D721Med (cell line): ENCODE measurements at regions not wholly inside any gene's neighbourhood (a gene's known extent, or its start where the extent isn't known, plus 50 kb on each side); places are given as distances from the start of the nearest gene placed in this dataset.
"Not testable (repeated sequence)": the region's sequence is repeated elsewhere in the genome, so short reads cannot be mapped to it uniquely, and the experiment has no call there.

Experiments
- DNase-seq: peaks from one replicate; pipeline ENCODE4 v3.0.0; 2011; ENCODE audit warnings: low spot score; ENCODE audit not compliant: insufficient read length
- FAIRE-seq: peaks from 2 replicates; lab custom pipeline; 2011; peaks lifted over from hg19 to GRCh38; lab: Jason Lieb, UNC
- CTCF ChIP-seq: IDR thresholded peaks from 2 replicates; pipeline ENCODE4 v1.5.1; 2012; ENCODE audit warnings: mild to moderate bottlenecking, control low read depth; ENCODE audit not compliant: insufficient read depth; ENCODE audit errors: missing control alignments

- TF ChIP-seq CTCF = no peak
- FAIRE-seq = no peak
- no peak for DNase-seq
Measured at GRCh38 chrX:40864972-40865371, 129.6 kb upstream of the MED14 start.

DNA sequence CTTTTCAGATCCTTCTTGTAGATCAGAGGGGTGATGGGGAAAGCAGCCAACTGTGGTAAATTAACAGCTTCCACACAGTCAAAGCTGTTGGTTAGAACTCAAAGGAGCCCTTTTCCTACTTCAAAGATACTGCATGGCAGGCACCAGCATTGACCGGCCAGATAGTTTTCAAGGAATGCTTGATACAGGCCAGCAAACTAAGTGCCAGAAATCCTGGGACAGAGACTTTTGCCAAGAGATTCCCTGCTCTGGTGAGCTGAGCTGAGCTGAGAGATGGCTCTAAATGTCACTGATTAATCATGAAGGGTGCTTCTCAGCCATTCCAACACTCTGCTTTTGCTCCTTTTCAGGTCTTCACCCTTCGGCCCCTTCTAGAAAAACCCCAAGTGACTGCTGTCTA is 131.6 kb upstream of the MED14 start:
- TF ChIP-seq CTCF = no peak
- FAIRE-seq (no peak), DNase-seq (no peak)

DNA sequence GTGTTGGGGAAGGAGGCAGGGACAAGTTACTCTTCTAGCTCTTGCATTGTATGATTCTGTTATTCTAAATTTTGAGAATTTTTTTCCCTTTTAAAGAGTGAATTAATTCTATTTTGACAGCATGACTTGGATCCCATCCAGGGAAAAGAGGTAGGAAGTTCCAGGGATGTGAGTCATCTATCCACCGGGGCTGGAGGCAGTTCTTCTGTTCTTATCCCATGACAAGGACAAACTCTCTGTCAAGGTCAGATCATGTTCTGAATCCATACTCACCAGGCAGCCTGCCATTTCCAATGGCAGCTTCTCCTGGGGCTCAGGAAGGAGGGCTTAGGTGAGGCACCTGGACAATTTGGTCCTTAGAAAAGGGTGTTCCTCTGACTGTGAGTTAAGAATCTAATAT is 132.0 kb upstream of the MED14 start:
- FAIRE-seq (no peak), DNase-seq (no peak)
- TF ChIP-seq CTCF = no peak

- no peak for FAIRE-seq
- TF ChIP-seq CTCF = no peak
- DNase-seq = no peak
Measured at GRCh38 chrX:40868868-40869267, 133.5 kb upstream of the MED14 start.

DNA sequence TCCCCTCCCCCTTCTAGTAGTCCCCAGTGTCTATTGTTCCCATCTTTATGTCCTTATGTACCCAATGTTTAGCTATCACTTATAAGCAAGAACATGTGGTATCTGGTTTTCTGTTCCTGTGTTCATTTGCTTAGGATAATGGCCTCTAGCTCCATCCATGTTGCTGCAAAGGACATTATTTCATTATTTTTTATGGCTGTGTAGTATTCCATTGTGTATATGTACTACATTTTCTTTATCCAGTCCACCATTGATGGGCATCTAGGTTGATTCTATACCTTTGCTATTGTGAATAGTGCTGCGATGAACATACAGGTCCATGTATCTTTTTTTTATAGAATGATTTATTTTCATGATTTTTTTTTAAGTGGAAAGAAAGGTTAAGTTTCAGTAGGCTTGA is 135.6 kb upstream of the MED14 start:
- not testable (repeated sequence) for FAIRE-seq, DNase-seq

DNA sequence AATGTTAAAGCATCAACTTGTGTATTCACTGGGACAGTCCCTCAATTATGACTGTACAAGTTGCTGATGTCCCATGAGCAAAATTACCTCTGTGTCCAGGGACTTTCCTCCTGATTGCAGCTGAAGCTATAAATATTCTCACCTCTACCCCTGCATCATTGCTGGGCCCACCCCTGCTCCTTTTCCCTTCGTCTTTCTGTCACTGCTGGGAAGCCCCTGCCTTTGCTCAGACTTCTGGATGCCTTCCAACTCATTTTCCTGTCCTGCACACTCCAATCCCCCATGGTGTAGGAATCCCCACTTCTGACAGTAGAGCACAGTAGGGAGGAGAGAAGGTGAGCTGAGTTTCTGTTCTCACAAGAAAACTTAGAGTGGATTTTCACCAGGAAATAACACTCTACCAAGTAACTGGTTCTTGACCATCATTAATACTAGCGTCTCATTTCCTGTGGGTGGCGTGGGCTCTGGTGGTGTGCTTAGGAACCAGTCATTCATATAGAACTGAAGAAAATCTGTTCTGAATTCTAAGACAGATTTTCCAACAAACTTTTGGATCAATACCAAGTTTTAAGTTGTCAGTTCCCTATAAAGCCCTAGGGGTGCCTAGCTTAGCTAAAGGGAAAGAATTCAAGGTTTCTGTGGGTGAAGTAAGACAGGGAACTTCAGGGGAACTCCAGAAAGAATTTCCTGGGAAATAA is 136.2 kb upstream of the MED14 start:
- TF ChIP-seq CTCF = no peak
- FAIRE-seq (no peak), DNase-seq (no peak)

- no peak for TF ChIP-seq CTCF
- no peak for DNase-seq
Measured at GRCh38 chrX:40872351-40872750, 137.0 kb upstream of the MED14 start.

More at GRCh38 chrX:40872351-40872750, 137.0 kb upstream of the MED14 start:
- no peak for FAIRE-seq
